ENCODE measurements at regions not wholly inside any gene's neighbourhood (a gene's known extent, or its start where the extent isn't known, plus 50 kb on each side); places are given as distances from the start of the nearest gene placed in this dataset.

GRCh38 chr5:10009802-10010201 is 239.9 kb downstream of the ATPSCKMT start:
- no peak for DNase-seq

- no peak for DNase-seq
Measured at GRCh38 chr5:9987101-9987500, 262.6 kb downstream of the ATPSCKMT start.

- no peak for DNase-seq
Measured at GRCh38 chr5:9977070-9977469, 272.6 kb downstream of the ATPSCKMT start.

GRCh38 chr5:9976621-9977020 is 273.1 kb downstream of the ATPSCKMT start:
- DNase-seq = no peak

GRCh38 chr5:9972059-9972458 is 277.6 kb downstream of the ATPSCKMT start:
- no peak for DNase-seq

GRCh38 chr5:9971301-9971700 is 278.4 kb downstream of the ATPSCKMT start:
- DNase-seq = peak in 1 of 3 donors; percentile 6

GRCh38 chr5:9958914-9959313 is 290.8 kb downstream of the ATPSCKMT start:
- DNase-seq = no peak

- no peak for DNase-seq
Measured at GRCh38 chr5:9957214-9957613, 292.5 kb downstream of the ATPSCKMT start.

- no peak for DNase-seq
Measured at GRCh38 chr5:9956725-9957124, 293.0 kb downstream of the ATPSCKMT start.

- no peak for DNase-seq
Measured at GRCh38 chr5:9955586-9955985, 294.1 kb downstream of the ATPSCKMT start.

- DNase-seq = no peak
Measured at GRCh38 chr5:9954869-9955268, 294.8 kb downstream of the ATPSCKMT start.

- DNase-seq = no peak
Measured at GRCh38 chr5:9953691-9954090, 296.0 kb downstream of the ATPSCKMT start.

- DNase-seq = no peak
Measured at GRCh38 chr5:9951865-9952516, 297.7 kb downstream of the ATPSCKMT start.

- DNase-seq = no peak
Measured at GRCh38 chr5:9947944-9948343, 301.7 kb downstream of the ATPSCKMT start.

GRCh38 chr5:9947225-9947714 is 302.4 kb downstream of the ATPSCKMT start:
- DNase-seq = no peak

GRCh38 chr5:9932770-9933169 is 302.6 kb upstream of the TAS2R1 start:
- no peak for DNase-seq

- DNase-seq = no peak
Measured at GRCh38 chr5:9930156-9930555, 300.0 kb upstream of the TAS2R1 start.

- DNase-seq = no peak
Measured at GRCh38 chr5:9928326-9928725, 298.2 kb upstream of the TAS2R1 start.

- DNase-seq = no peak
Measured at GRCh38 chr5:9927521-9927997, 297.4 kb upstream of the TAS2R1 start.

- DNase-seq = no peak
Measured at GRCh38 chr5:9927106-9927505, 297.0 kb upstream of the TAS2R1 start.

GRCh38 chr5:9924614-9925013 is 294.5 kb upstream of the TAS2R1 start:
- peak; percentile 18 to 54 (median 42) for DNase-seq

- no peak for DNase-seq
Measured at GRCh38 chr5:9922719-9923118, 292.6 kb upstream of the TAS2R1 start.

GRCh38 chr5:9920697-9921096 is 290.5 kb upstream of the TAS2R1 start:
- no peak for DNase-seq

GRCh38 chr5:9919306-9920030 is 289.3 kb upstream of the TAS2R1 start:
- DNase-seq = no peak

Data from suppressor macrophage treated with lipopolysaccharide for 1 hour (primary cell).